Breast epithelium (tissue), 4 donors: ENCODE measurements at regions not wholly inside any gene's neighbourhood (a gene's known extent, or its start where the extent isn't known, plus 50 kb on each side); places are given as distances from the start of the nearest gene placed in this dataset.

Experiments used
- DNase-seq, 2 donors: peaks; one replicate each; pipeline ENCODE4 v3.0.0-alpha.2; 2019; ENCODE audit warnings: low spot score in 2 of 2
- H3K27ac ChIP-seq, 2 donors: fragments of 200-600 bp; sonication (generic) in 1 of 2; one replicate each; pipeline ENCODE4 v1.5.1; 2016 to 2019; ENCODE audit warnings: mild to moderate bottlenecking in 1 of 2
- H3K27me3 ChIP-seq, 2 donors: fragments of 200-600 bp; sonication (generic) in 1 of 2; one replicate each; pipeline versions ENCODE4 v1.5.1 to v1.6.0; 2017 to 2019; ENCODE audit warnings: control low read depth in 1 of 2, mild to moderate bottlenecking in 1 of 2
- H3K36me3 ChIP-seq: fragments of 200-600 bp; one replicate; pipeline ENCODE4 v1.5.1; 2019
- H3K4me1 ChIP-seq, 2 donors: fragments of 200-600 bp; sonication (generic); one replicate each; pipeline ENCODE4 v1.5.1; 2016 to 2019; ENCODE audit warnings: control low read depth in 1 of 2
- H3K4me3 ChIP-seq, 3 donors: fragments of 200-600 bp; sonication (generic); 1 replicate in 2 of 3; 2 replicates in 1 of 3; pipeline ENCODE4 v1.5.1; 2016 to 2019; ENCODE audit warnings: mild to moderate bottlenecking in 3 of 3, moderate library complexity in 2 of 3
- H3K9me3 ChIP-seq, 2 donors: fragments of 200-600 bp; sonication (generic) in 1 of 2; one replicate each; pipeline ENCODE4 v1.5.1; 2016 to 2019; ENCODE audit warnings: control low read depth in 1 of 2
- CTCF ChIP-seq, 3 donors: fragments of 450-650 bp; IDR thresholded peaks; one replicate each; pipeline ENCODE4 v1.5.1; 2016 to 2017; ENCODE audit warnings: antibody characterized with exemption in 3 of 3, mild to moderate bottlenecking in 3 of 3, moderate library complexity in 3 of 3
- POLR2A ChIP-seq: fragments of 450-650 bp; IDR thresholded peaks from one replicate; pipeline ENCODE4 v1.6.1; 2016; ENCODE audit warnings: antibody characterized with exemption, mild to moderate bottlenecking, moderate library complexity
- POLR2AphosphoS5 ChIP-seq, 3 donors: sonication (generic); formaldehyde crosslinking; IDR thresholded peaks; one replicate each; pipeline ENCODE4 v1.6.1; 2017; ENCODE audit warnings: antibody characterized with exemption in 3 of 3
- intact Hi-C: fragments of 100-400 bp; cut with DNase I; formaldehyde crosslinking; loops from one replicate; pipeline ENCODE4 v1.15.1; 2023; ENCODE audit warnings: low total_unique reads

- intact Hi-C loops = no loop called here
- Histone ChIP-seq H3K27ac (no peak overlapping the region), H3K27me3 (no peaks in the 10 kb centered on the region), H3K4me1 (no peaks in the 10 kb centered on the region), H3K4me3 (no peak overlapping the region), H3K9me3 (no peaks in the 10 kb centered on the region), H3K36me3 (no peaks in the 10 kb centered on the region)
- no peak for TF ChIP-seq CTCF (IDR thresholded peaks at IDR 0.05)
- no peak for TF ChIP-seq POLR2A
- no peak for TF ChIP-seq POLR2AphosphoS5 (IDR thresholded peaks at IDR 0.05)
- DNase-seq = no peak
Observed at GRCh38 chr13:64074971-64075474, 2659.4 kb upstream of the PCDH20 start.

GRCh38 chr13:64073203-64073602 lies 2657.6 kb upstream of the PCDH20 start:
- TF ChIP-seq POLR2AphosphoS5 (IDR thresholded peaks at IDR 0.05) (no peak), POLR2A (no peak), CTCF (IDR thresholded peaks at IDR 0.05) (no peak)
- Histone ChIP-seq H3K4me1 (no peaks in the 10 kb centered on the region), H3K27me3 (no peaks in the 10 kb centered on the region), H3K27ac (no peak overlapping the region), H3K36me3 (no peaks in the 10 kb centered on the region), H3K9me3 (no peaks in the 10 kb centered on the region), H3K4me3 (no peak overlapping the region)
- DNase-seq = no peak
- intact Hi-C loops = no loop called here

GRCh38 chr13:64071352-64071751 lies 2655.7 kb upstream of the PCDH20 start:
- H3K36me3 ChIP-seq = no peaks in the 10 kb centered on the region
- DNase-seq = no peak
- no peaks in the 10 kb centered on the region for H3K27me3 ChIP-seq
- intact Hi-C loops = no loop called here
- H3K9me3 ChIP-seq = no peaks in the 10 kb centered on the region
- TF ChIP-seq POLR2AphosphoS5 (IDR thresholded peaks at IDR 0.05) = no peak
- TF ChIP-seq POLR2A = no peak
- no peak for TF ChIP-seq CTCF (IDR thresholded peaks at IDR 0.05)
- H3K4me1 ChIP-seq = no peaks in the 10 kb centered on the region
- H3K4me3 ChIP-seq = no peak overlapping the region
- H3K27ac ChIP-seq = no peak overlapping the region

GRCh38 chr13:64069892-64070291 lies 2654.2 kb upstream of the PCDH20 start:
- Histone ChIP-seq H3K27me3 (no peaks in the 10 kb centered on the region), H3K4me1 (no peaks in the 10 kb centered on the region), H3K27ac (no peak overlapping the region), H3K36me3 (no peaks in the 10 kb centered on the region), H3K9me3 (no peaks in the 10 kb centered on the region), H3K4me3 (no peak overlapping the region)
- intact Hi-C loops = no loop called here
- TF ChIP-seq POLR2AphosphoS5 (IDR thresholded peaks at IDR 0.05) (no peak), POLR2A (no peak)
- no peak for DNase-seq

- H3K4me1 ChIP-seq = no peaks in the 10 kb centered on the region
- TF ChIP-seq POLR2A (no peak), CTCF (IDR thresholded peaks at IDR 0.05) (no peak), POLR2AphosphoS5 (IDR thresholded peaks at IDR 0.05) (no peak)
- H3K9me3 ChIP-seq = no peaks in the 10 kb centered on the region
- no peak for DNase-seq
- intact Hi-C loops = loop anchor here (2.0 kb wide), 1 partner anchor 34 kb away; no protein-coding TSS in a partner anchor
- H3K4me3 ChIP-seq = no peak overlapping the region
- H3K27ac ChIP-seq = no peak overlapping the region
- H3K27me3 ChIP-seq = no peaks in the 10 kb centered on the region
- no peaks in the 10 kb centered on the region for H3K36me3 ChIP-seq
Observed at GRCh38 chr13:64066711-64067110, 2651.1 kb upstream of the PCDH20 start.

GRCh38 chr13:64061649-64062048 lies 2646.0 kb upstream of the PCDH20 start:
- intact Hi-C loops = loop anchor here (5.0 kb wide), 1 partner anchor 601 kb away; no protein-coding TSS in a partner anchor
- Histone ChIP-seq H3K4me3 (no peak overlapping the region), H3K4me1 (no peaks in the 10 kb centered on the region), H3K36me3 (no peaks in the 10 kb centered on the region), H3K27me3 (no peaks in the 10 kb centered on the region), H3K27ac (no peak overlapping the region), H3K9me3 (no peaks in the 10 kb centered on the region)
- no peak for DNase-seq
- TF ChIP-seq CTCF (IDR thresholded peaks at IDR 0.05) (no peak), POLR2A (no peak), POLR2AphosphoS5 (IDR thresholded peaks at IDR 0.05) (no peak)
